ENCODE measurements at regions not wholly inside any gene's neighbourhood (a gene's known extent, or its start where the extent isn't known, plus 50 kb on each side); places are given as distances from the start of the nearest gene placed in this dataset.

- no peak for DNase-seq (ENCODE audit: low read depth)
Measured at GRCh38 chr14:86513564-86513963, 983.6 kb downstream of the FLRT2 start.

GRCh38 chr14:86513056-86513455 lies 983.1 kb downstream of the FLRT2 start:
- DNase-seq (ENCODE audit: low read depth) = no peak

GRCh38 chr14:86510491-86510890 lies 980.5 kb downstream of the FLRT2 start:
- no peak for DNase-seq (ENCODE audit: low read depth)

GRCh38 chr14:86505808-86506207 lies 975.9 kb downstream of the FLRT2 start:
- no peak for DNase-seq (ENCODE audit: low read depth)

GRCh38 chr14:86501611-86502010 lies 971.7 kb downstream of the FLRT2 start:
- DNase-seq (ENCODE audit: low read depth) = no peak

- DNase-seq (ENCODE audit: low read depth) = no peak
Measured at GRCh38 chr14:86491743-86492142, 961.8 kb downstream of the FLRT2 start.

- DNase-seq (ENCODE audit: low read depth) = no peak
Measured at GRCh38 chr14:86481104-86481503, 951.2 kb downstream of the FLRT2 start.

- no peak for DNase-seq (ENCODE audit: low read depth)
Measured at GRCh38 chr14:86464341-86464740, 934.4 kb downstream of the FLRT2 start.

- no peak for DNase-seq (ENCODE audit: low read depth)
Measured at GRCh38 chr14:86462193-86462753, 932.3 kb downstream of the FLRT2 start.

- DNase-seq (ENCODE audit: low read depth) = no peak
Measured at GRCh38 chr14:86457481-86458135, 927.7 kb downstream of the FLRT2 start.

- DNase-seq (ENCODE audit: low read depth) = no peak
Measured at GRCh38 chr14:86450085-86450484, 920.1 kb downstream of the FLRT2 start.

GRCh38 chr14:86442135-86442534 lies 912.2 kb downstream of the FLRT2 start:
- no peak for DNase-seq (ENCODE audit: low read depth)

- no peak for DNase-seq (ENCODE audit: low read depth)
Measured at GRCh38 chr14:86430853-86431252, 900.9 kb downstream of the FLRT2 start.

GRCh38 chr14:86423214-86423613 lies 893.3 kb downstream of the FLRT2 start:
- no peak for DNase-seq (ENCODE audit: low read depth)

- DNase-seq (ENCODE audit: low read depth) = no peak
Measured at GRCh38 chr14:86420131-86420530, 890.2 kb downstream of the FLRT2 start.

- DNase-seq (ENCODE audit: low read depth) = no peak
Measured at GRCh38 chr14:86414146-86414545, 884.2 kb downstream of the FLRT2 start.

- no peak for DNase-seq (ENCODE audit: low read depth)
Measured at GRCh38 chr14:86404989-86405649, 875.2 kb downstream of the FLRT2 start.

- DNase-seq (ENCODE audit: low read depth) = no peak
Measured at GRCh38 chr14:86404425-86404824, 874.5 kb downstream of the FLRT2 start.

- no peak for DNase-seq (ENCODE audit: low read depth)
Measured at GRCh38 chr14:86402545-86402944, 872.6 kb downstream of the FLRT2 start.

- no peak for DNase-seq (ENCODE audit: low read depth)
Measured at GRCh38 chr14:86391085-86391484, 861.1 kb downstream of the FLRT2 start.

GRCh38 chr14:86388216-86388615 lies 858.3 kb downstream of the FLRT2 start:
- no peak for DNase-seq (ENCODE audit: low read depth)

- DNase-seq (ENCODE audit: low read depth) = no peak
Measured at GRCh38 chr14:86373886-86374285, 843.9 kb downstream of the FLRT2 start.

GRCh38 chr14:86372402-86372801 lies 842.5 kb downstream of the FLRT2 start:
- DNase-seq (ENCODE audit: low read depth) = no peak

GRCh38 chr14:86364634-86365033 lies 834.7 kb downstream of the FLRT2 start:
- no peak for DNase-seq (ENCODE audit: low read depth)
